HG02623 (cell line): ENCODE measurements at regions not wholly inside any gene's neighbourhood (a gene's known extent, or its start where the extent isn't known, plus 50 kb on each side); places are given as distances from the start of the nearest gene placed in this dataset.

Source experiments
- ATAC-seq: cut with Tn5 transposase; IDR thresholded peaks from one replicate; pipeline ENCODE4 v1.9.1; 2021; ENCODE audit warnings: moderate library complexity; ENCODE audit not compliant: unreplicated experiment

DNA sequence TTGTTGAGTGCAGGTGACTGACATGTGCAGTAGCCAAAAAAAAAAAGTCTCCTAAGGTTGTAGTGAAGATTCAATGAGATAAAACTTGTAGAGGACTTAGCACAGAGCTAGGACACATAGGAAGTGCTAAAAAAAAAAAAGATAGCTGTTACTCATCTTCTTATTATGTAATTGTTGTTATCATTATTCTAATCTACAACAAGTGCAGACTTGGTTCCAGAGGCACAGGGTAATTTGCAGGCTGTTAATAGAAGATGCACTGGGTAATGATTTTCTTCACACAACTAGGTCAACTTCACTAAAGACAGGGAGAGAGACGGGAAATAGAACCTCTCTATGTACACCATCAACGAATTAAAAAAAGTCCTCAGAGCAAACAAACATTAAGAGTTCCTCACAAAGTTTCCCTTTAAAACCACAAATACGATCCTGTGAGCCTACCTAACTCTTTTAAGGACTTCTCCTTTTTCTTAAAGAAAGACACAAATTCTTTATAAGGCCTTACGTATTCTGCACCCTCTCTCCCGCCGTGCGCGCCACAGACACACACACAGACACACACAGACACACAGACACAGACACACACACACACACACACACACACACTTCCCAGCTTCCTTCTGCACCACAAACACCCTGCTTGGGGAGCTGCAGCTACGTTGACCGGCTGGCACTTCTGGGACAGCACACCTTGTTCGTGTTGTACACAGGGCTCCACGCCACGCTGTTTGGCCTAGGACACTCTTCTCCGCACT is 49.8 kb upstream of the GADD45A start:
- ATAC-seq: no peak
